GM18951 (cell line): ENCODE measurements at regions not wholly inside any gene's neighbourhood (a gene's known extent, or its start where the extent isn't known, plus 50 kb on each side); places are given as distances from the start of the nearest gene placed in this dataset.

Source experiments
- POLR2A ChIP-seq: IDR thresholded peaks from 4 replicates; pipeline ENCODE4 v1.6.1; 2011; ENCODE audit warnings: mild to moderate bottlenecking; ENCODE audit not compliant: insufficient read length, insufficient read depth; ENCODE audit errors: extremely low read depth
- in situ Hi-C: fragments of 300-500 bp; cut with MboI; formaldehyde crosslinking; loops from one replicate; pipeline ENCODE4 v1.12.0; 2022; ENCODE audit warnings: low sequenced_read_pairs, mixed read lengths, inconsistent platforms; ENCODE audit not compliant: unreplicated experiment

GRCh38 chr3:177983320-177983719, 552.9 kb upstream of the KCNMB2 start:
- no peak for TF ChIP-seq POLR2A
- in situ Hi-C loops: no loop called here

GRCh38 chr3:177992993-177993970, 543.0 kb upstream of the KCNMB2 start:
- in situ Hi-C loops: no loop called here

GRCh38 chr3:177994976-177995375, 541.3 kb upstream of the KCNMB2 start:
- no peak for TF ChIP-seq POLR2A
- in situ Hi-C loops: no loop called here

More at GRCh38 chr3:177992993-177993970, 543.0 kb upstream of the KCNMB2 start:
- no peak for TF ChIP-seq POLR2A

GRCh38 chr3:177995381-177996085, 540.7 kb upstream of the KCNMB2 start:
- no peak for TF ChIP-seq POLR2A
- in situ Hi-C loops: no loop called here

- in situ Hi-C loops: no loop called here
- no peak for TF ChIP-seq POLR2A
Observed at GRCh38 chr3:178001670-178002101, 534.5 kb upstream of the KCNMB2 start.

- no peak for TF ChIP-seq POLR2A
- in situ Hi-C loops: no loop called here
Observed at GRCh38 chr3:178002113-178002512, 534.1 kb upstream of the KCNMB2 start.

GRCh38 chr3:178003756-178004155, 532.5 kb upstream of the KCNMB2 start:
- no peak for TF ChIP-seq POLR2A
- in situ Hi-C loops: no loop called here

- no peak for TF ChIP-seq POLR2A
- in situ Hi-C loops: no loop called here
Observed at GRCh38 chr3:178005961-178006360, 530.3 kb upstream of the KCNMB2 start.

- in situ Hi-C loops: no loop called here
- TF ChIP-seq POLR2A: no peak
Observed at GRCh38 chr3:178010306-178010705, 525.9 kb upstream of the KCNMB2 start.

GRCh38 chr3:178019645-178020044, 516.6 kb upstream of the KCNMB2 start:
- in situ Hi-C loops: no loop called here
- TF ChIP-seq POLR2A: no peak

- in situ Hi-C loops: no loop called here
- TF ChIP-seq POLR2A: no peak
Observed at GRCh38 chr3:178022599-178022998, 513.6 kb upstream of the KCNMB2 start.

- in situ Hi-C loops: no loop called here
- TF ChIP-seq POLR2A: no peak
Observed at GRCh38 chr3:178028933-178029332, 507.3 kb upstream of the KCNMB2 start.

GRCh38 chr3:178036451-178037144, 499.6 kb upstream of the KCNMB2 start:
- TF ChIP-seq POLR2A: no peak
- in situ Hi-C loops: no loop called here

- in situ Hi-C loops: no loop called here
- no peak for TF ChIP-seq POLR2A
Observed at GRCh38 chr3:178041931-178042330, 494.3 kb upstream of the KCNMB2 start.

- no peak for TF ChIP-seq POLR2A
- in situ Hi-C loops: no loop called here
Observed at GRCh38 chr3:178042376-178042775, 493.9 kb upstream of the KCNMB2 start.
